ENCODE measurements at regions not wholly inside any gene's neighbourhood (a gene's known extent, or its start where the extent isn't known, plus 50 kb on each side); places are given as distances from the start of the nearest gene placed in this dataset.

- CTCF ChIA-PET, result interaction anchor here (0.8 kb wide), 1 partner anchor 9 kb away, joined by 3 read pairs; no protein-coding TSS in a partner anchor
- no peak for TF ChIP-seq CTCF (IDR thresholded peaks at IDR 0.05; ENCODE audit: unreplicated experiment)
- H3K4me1 Mint-ChIP-seq (ENCODE audit: low read depth, unreplicated experiment), result peaks cover 14% of the 10 kb centered on the region
- no peaks in the 10 kb centered on the region for H3K27me3 Mint-ChIP-seq (ENCODE audit: unreplicated experiment)
- no peak overlapping the region for H3K27ac Mint-ChIP-seq (ENCODE audit: unreplicated experiment)
- BruUV-seq (replicated peaks), result no TSS peak
- intact Hi-C loops (cut with micrococcal nuclease; ENCODE audit: unreplicated experiment), result no loop called here
- H3K4me3 Mint-ChIP-seq (ENCODE audit: low read depth, unreplicated experiment), result no peak overlapping the region
- H3K36me3 Mint-ChIP-seq (ENCODE audit: insufficient read depth, unreplicated experiment), result no peaks in the 10 kb centered on the region
- no peak for DNase-seq
- no peaks in the 10 kb centered on the region for H3K9me3 Mint-ChIP-seq (ENCODE audit: low read depth, unreplicated experiment)
Measured at GRCh38 chr21:27648560-27648959, 681.7 kb upstream of the ADAMTS5 start.

DNA sequence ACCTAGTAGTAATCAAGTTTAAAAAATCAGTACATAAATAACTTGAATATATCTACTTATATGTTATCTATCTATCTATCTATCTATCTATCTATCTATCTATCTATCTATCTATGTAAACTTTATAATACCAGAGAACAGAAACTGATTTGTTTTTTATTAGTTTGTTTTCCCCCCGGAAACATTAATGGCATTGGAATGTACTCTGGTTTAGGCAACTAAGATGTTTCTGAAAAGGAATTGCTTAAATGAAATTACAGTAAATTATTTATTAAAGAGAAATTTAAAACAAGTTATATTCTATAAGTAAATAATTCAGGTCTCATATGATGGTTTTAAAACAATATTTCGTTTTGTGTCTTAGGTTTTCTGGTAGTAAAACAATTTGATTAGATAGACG lies 681.0 kb upstream of the ADAMTS5 start:
- BruUV-seq (replicated peaks), result no TSS peak
- no peaks in the 10 kb centered on the region for H3K27me3 Mint-ChIP-seq (ENCODE audit: unreplicated experiment)
- no peaks in the 10 kb centered on the region for H3K9me3 Mint-ChIP-seq (ENCODE audit: low read depth, unreplicated experiment)
- intact Hi-C loops (cut with micrococcal nuclease; ENCODE audit: unreplicated experiment), result no loop called here
- CTCF ChIA-PET, result no interaction called here
- no peak for DNase-seq
- H3K36me3 Mint-ChIP-seq (ENCODE audit: insufficient read depth, unreplicated experiment), result no peaks in the 10 kb centered on the region
- no peak for TF ChIP-seq CTCF (IDR thresholded peaks at IDR 0.05; ENCODE audit: unreplicated experiment)
- H3K4me1 Mint-ChIP-seq (ENCODE audit: low read depth, unreplicated experiment), result peaks cover 14% of the 10 kb centered on the region
- no peak overlapping the region for H3K4me3 Mint-ChIP-seq (ENCODE audit: low read depth, unreplicated experiment)
- no peak overlapping the region for H3K27ac Mint-ChIP-seq (ENCODE audit: unreplicated experiment)

DNA sequence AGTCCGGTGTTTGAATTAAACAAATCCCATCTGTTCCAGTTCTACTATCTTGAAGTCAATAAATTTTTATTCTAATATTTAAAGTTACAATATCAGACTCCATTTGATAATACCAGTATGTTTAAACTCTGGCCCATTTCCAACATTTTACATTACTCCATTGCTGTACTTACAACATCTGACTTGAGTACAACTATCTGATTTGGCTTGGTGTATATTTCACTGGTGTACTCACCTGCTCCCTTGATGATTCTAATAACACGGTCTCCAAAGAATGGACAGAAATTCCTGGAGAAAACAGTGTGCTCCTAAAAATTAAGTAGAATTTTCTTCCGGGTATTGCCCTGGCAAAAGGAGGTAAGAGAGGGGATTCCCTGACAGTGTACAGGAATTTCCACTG lies 680.5 kb upstream of the ADAMTS5 start:
- H3K27me3 Mint-ChIP-seq (ENCODE audit: unreplicated experiment), result no peaks in the 10 kb centered on the region
- CTCF ChIA-PET, result no interaction called here
- TF ChIP-seq CTCF (IDR thresholded peaks at IDR 0.05; ENCODE audit: unreplicated experiment), result no peak
- intact Hi-C loops (cut with micrococcal nuclease; ENCODE audit: unreplicated experiment), result no loop called here
- no TSS peak for BruUV-seq (replicated peaks)
- H3K4me1 Mint-ChIP-seq (ENCODE audit: low read depth, unreplicated experiment), result peaks cover 14% of the 10 kb centered on the region
- no peak overlapping the region for H3K27ac Mint-ChIP-seq (ENCODE audit: unreplicated experiment)
- H3K4me3 Mint-ChIP-seq (ENCODE audit: low read depth, unreplicated experiment), result no peak overlapping the region
- H3K36me3 Mint-ChIP-seq (ENCODE audit: insufficient read depth, unreplicated experiment), result no peaks in the 10 kb centered on the region
- DNase-seq, result no peak
- H3K9me3 Mint-ChIP-seq (ENCODE audit: low read depth, unreplicated experiment), result no peaks in the 10 kb centered on the region

- H3K27me3 Mint-ChIP-seq (ENCODE audit: unreplicated experiment), result no peaks in the 10 kb centered on the region
- H3K4me3 Mint-ChIP-seq (ENCODE audit: low read depth, unreplicated experiment), result no peak overlapping the region
- intact Hi-C loops (cut with micrococcal nuclease; ENCODE audit: unreplicated experiment), result no loop called here
- no peaks in the 10 kb centered on the region for H3K9me3 Mint-ChIP-seq (ENCODE audit: low read depth, unreplicated experiment)
- no peak overlapping the region for H3K27ac Mint-ChIP-seq (ENCODE audit: unreplicated experiment)
- no peak for TF ChIP-seq CTCF (IDR thresholded peaks at IDR 0.05; ENCODE audit: unreplicated experiment)
- DNase-seq, result no peak
- peaks cover 14% of the 10 kb centered on the region for H3K4me1 Mint-ChIP-seq (ENCODE audit: low read depth, unreplicated experiment)
- BruUV-seq (replicated peaks), result no TSS peak
- no peaks in the 10 kb centered on the region for H3K36me3 Mint-ChIP-seq (ENCODE audit: insufficient read depth, unreplicated experiment)
- CTCF ChIA-PET, result no interaction called here
Measured at GRCh38 chr21:27646691-27647090, 679.8 kb upstream of the ADAMTS5 start.

DNA sequence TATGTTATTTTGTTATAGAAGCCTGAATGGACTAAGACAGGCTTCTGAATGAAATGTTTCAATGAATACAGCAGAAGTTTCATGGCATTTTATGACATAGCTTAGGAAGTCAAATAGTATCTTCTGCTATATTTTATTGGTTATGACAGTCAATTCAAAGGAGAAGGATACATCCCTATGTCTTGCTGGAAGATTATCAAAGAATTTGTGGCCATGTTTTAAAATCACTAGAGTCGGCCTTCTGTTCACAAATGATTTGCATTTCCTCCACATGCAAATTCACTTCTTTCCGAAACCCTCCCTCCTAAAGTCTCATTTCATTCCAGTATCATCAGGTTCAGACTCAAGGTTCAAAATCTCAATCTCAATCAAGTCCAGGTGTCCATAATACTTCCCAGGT lies 679.2 kb upstream of the ADAMTS5 start:
- no peaks in the 10 kb centered on the region for H3K27me3 Mint-ChIP-seq (ENCODE audit: unreplicated experiment)
- intact Hi-C loops (cut with micrococcal nuclease; ENCODE audit: unreplicated experiment), result no loop called here
- no peak overlapping the region for H3K4me3 Mint-ChIP-seq (ENCODE audit: low read depth, unreplicated experiment)
- DNase-seq, result no peak
- no peaks in the 10 kb centered on the region for H3K9me3 Mint-ChIP-seq (ENCODE audit: low read depth, unreplicated experiment)
- TF ChIP-seq CTCF (IDR thresholded peaks at IDR 0.05; ENCODE audit: unreplicated experiment), result no peak
- CTCF ChIA-PET, result no interaction called here
- no peak overlapping the region for H3K27ac Mint-ChIP-seq (ENCODE audit: unreplicated experiment)
- H3K36me3 Mint-ChIP-seq (ENCODE audit: insufficient read depth, unreplicated experiment), result no peaks in the 10 kb centered on the region
- BruUV-seq (replicated peaks), result no TSS peak
- H3K4me1 Mint-ChIP-seq (ENCODE audit: low read depth, unreplicated experiment), result peaks cover 14% of the 10 kb centered on the region
